ENCODE measurements at regions not wholly inside any gene's neighbourhood (a gene's known extent, or its start where the extent isn't known, plus 50 kb on each side); places are given as distances from the start of the nearest gene placed in this dataset.

GRCh38 chr12:46998811-46999368 lies 80.5 kb upstream of the PCED1B start:
- H3K4me2 ChIP-seq (ENCODE audit: low read length), result no peak overlapping the region
- no peak overlapping the region for H3K23ac ChIP-seq (ENCODE audit: low read length)
- no peak overlapping the region for H3K4ac ChIP-seq (ENCODE audit: low read depth, low read length)
- no peak for DNase-seq
- no peak overlapping the region for H2BK120ac ChIP-seq (ENCODE audit: low read depth, low read length)
- no peak overlapping the region for H2AK5ac ChIP-seq (ENCODE audit: low read length)
- no peak overlapping the region for H4K8ac ChIP-seq (ENCODE audit: low read depth, low read length)
- no peaks in the 10 kb centered on the region for H3K27me3 ChIP-seq (ENCODE audit: insufficient read depth, low read length, poor library complexity)
- no peak overlapping the region for H3K18ac ChIP-seq (ENCODE audit: low read length)
- H3K9ac ChIP-seq (ENCODE audit: low read length), result no peak overlapping the region
- H2BK15ac ChIP-seq (replicated peaks; ENCODE audit: low read depth), result no peak overlapping the region
- H3K36me3 ChIP-seq (ENCODE audit: control insufficient read depth, insufficient read depth, low read length), result no peaks in the 10 kb centered on the region
- H3K27ac ChIP-seq (ENCODE audit: low read depth, low read length), result no peak overlapping the region
- H4K5ac ChIP-seq (ENCODE audit: low read length), result no peak overlapping the region
- no CpG with 5 or more reads among the region's 5 CpGs for WGBS (ENCODE audit: extremely low coverage, insufficient coverage, low lambda C conversion rate)
- no peak overlapping the region for H3K4me3 ChIP-seq (ENCODE audit: low read length)
- H2BK5ac ChIP-seq (ENCODE audit: low read length), result no peak overlapping the region
- H3K79me1 ChIP-seq (ENCODE audit: low read length), result no peaks in the 10 kb centered on the region
- H3K4me1 ChIP-seq (ENCODE audit: control insufficient read depth, low read depth, low read length), result no peaks in the 10 kb centered on the region
- H3K56ac ChIP-seq (ENCODE audit: low read length), result no peak overlapping the region
- no peaks in the 10 kb centered on the region for H3K79me2 ChIP-seq (ENCODE audit: control insufficient read depth, insufficient read depth, low read length)

GRCh38 chr12:47004634-47005033 lies 74.8 kb upstream of the PCED1B start:
- no peak overlapping the region for H3K4me3 ChIP-seq (ENCODE audit: low read length)
- no peak overlapping the region for H2BK5ac ChIP-seq (ENCODE audit: low read length)
- no peak overlapping the region for H2BK120ac ChIP-seq (ENCODE audit: low read depth, low read length)
- H4K8ac ChIP-seq (ENCODE audit: low read depth, low read length), result no peak overlapping the region
- no peak overlapping the region for H3K18ac ChIP-seq (ENCODE audit: low read length)
- H3K79me2 ChIP-seq (ENCODE audit: control insufficient read depth, insufficient read depth, low read length), result no peaks in the 10 kb centered on the region
- H2AK5ac ChIP-seq (ENCODE audit: low read length), result no peak overlapping the region
- H4K5ac ChIP-seq (ENCODE audit: low read length), result no peak overlapping the region
- no peak overlapping the region for H3K27ac ChIP-seq (ENCODE audit: low read depth, low read length)
- H3K79me1 ChIP-seq (ENCODE audit: low read length), result no peaks in the 10 kb centered on the region
- H3K36me3 ChIP-seq (ENCODE audit: control insufficient read depth, insufficient read depth, low read length), result no peaks in the 10 kb centered on the region
- no peaks in the 10 kb centered on the region for H3K4me1 ChIP-seq (ENCODE audit: control insufficient read depth, low read depth, low read length)
- no peaks in the 10 kb centered on the region for H3K27me3 ChIP-seq (ENCODE audit: insufficient read depth, low read length, poor library complexity)
- H3K4me2 ChIP-seq (ENCODE audit: low read length), result no peak overlapping the region
- H3K56ac ChIP-seq (ENCODE audit: low read length), result no peak overlapping the region
- no peak overlapping the region for H3K23ac ChIP-seq (ENCODE audit: low read length)
- H3K9ac ChIP-seq (ENCODE audit: low read length), result no peak overlapping the region
- DNase-seq, result no peak
- H3K4ac ChIP-seq (ENCODE audit: low read depth, low read length), result no peak overlapping the region
- WGBS (ENCODE audit: extremely low coverage, insufficient coverage, low lambda C conversion rate), result no CpG with 5 or more reads among the region's 2 CpGs
- no peak overlapping the region for H2BK15ac ChIP-seq (replicated peaks; ENCODE audit: low read depth)

GRCh38 chr12:47007048-47007447 lies 72.4 kb upstream of the PCED1B start:
- H3K79me1 ChIP-seq (ENCODE audit: low read length), result no peaks in the 10 kb centered on the region
- no peaks in the 10 kb centered on the region for H3K27me3 ChIP-seq (ENCODE audit: insufficient read depth, low read length, poor library complexity)
- no peaks in the 10 kb centered on the region for H3K36me3 ChIP-seq (ENCODE audit: control insufficient read depth, insufficient read depth, low read length)
- H3K79me2 ChIP-seq (ENCODE audit: control insufficient read depth, insufficient read depth, low read length), result no peaks in the 10 kb centered on the region
- H3K18ac ChIP-seq (ENCODE audit: low read length), result no peak overlapping the region
- WGBS (ENCODE audit: extremely low coverage, insufficient coverage, low lambda C conversion rate), result no CpG with 5 or more reads among the region's 3 CpGs
- H3K56ac ChIP-seq (ENCODE audit: low read length), result no peak overlapping the region
- no peak overlapping the region for H3K23ac ChIP-seq (ENCODE audit: low read length)
- no peak for DNase-seq
- H3K4me1 ChIP-seq (ENCODE audit: control insufficient read depth, low read depth, low read length), result no peaks in the 10 kb centered on the region
- no peak overlapping the region for H2BK15ac ChIP-seq (replicated peaks; ENCODE audit: low read depth)
- no peak overlapping the region for H3K4me3 ChIP-seq (ENCODE audit: low read length)
- H4K8ac ChIP-seq (ENCODE audit: low read depth, low read length), result no peak overlapping the region
- H2AK5ac ChIP-seq (ENCODE audit: low read length), result no peak overlapping the region
- H2BK5ac ChIP-seq (ENCODE audit: low read length), result no peak overlapping the region
- no peak overlapping the region for H3K27ac ChIP-seq (ENCODE audit: low read depth, low read length)
- H3K9ac ChIP-seq (ENCODE audit: low read length), result no peak overlapping the region
- H3K4ac ChIP-seq (ENCODE audit: low read depth, low read length), result no peak overlapping the region
- H4K5ac ChIP-seq (ENCODE audit: low read length), result no peak overlapping the region
- no peak overlapping the region for H3K4me2 ChIP-seq (ENCODE audit: low read length)
- no peak overlapping the region for H2BK120ac ChIP-seq (ENCODE audit: low read depth, low read length)

- H3K36me3 ChIP-seq (ENCODE audit: control insufficient read depth, insufficient read depth, low read length), result no peaks in the 10 kb centered on the region
- H2BK5ac ChIP-seq (ENCODE audit: low read length), result no peak overlapping the region
- H2AK5ac ChIP-seq (ENCODE audit: low read length), result no peak overlapping the region
- no peak overlapping the region for H3K4ac ChIP-seq (ENCODE audit: low read depth, low read length)
- H3K27me3 ChIP-seq (ENCODE audit: insufficient read depth, low read length, poor library complexity), result no peaks in the 10 kb centered on the region
- no peaks in the 10 kb centered on the region for H3K79me1 ChIP-seq (ENCODE audit: low read length)
- H3K4me1 ChIP-seq (ENCODE audit: control insufficient read depth, low read depth, low read length), result no peaks in the 10 kb centered on the region
- no peak overlapping the region for H3K27ac ChIP-seq (ENCODE audit: low read depth, low read length)
- H3K79me2 ChIP-seq (ENCODE audit: control insufficient read depth, insufficient read depth, low read length), result no peaks in the 10 kb centered on the region
- no peak overlapping the region for H3K9ac ChIP-seq (ENCODE audit: low read length)
- H3K23ac ChIP-seq (ENCODE audit: low read length), result no peak overlapping the region
- DNase-seq, result no peak
- no peak overlapping the region for H2BK120ac ChIP-seq (ENCODE audit: low read depth, low read length)
- no peak overlapping the region for H4K8ac ChIP-seq (ENCODE audit: low read depth, low read length)
- no peak overlapping the region for H3K4me3 ChIP-seq (ENCODE audit: low read length)
- no peak overlapping the region for H3K56ac ChIP-seq (ENCODE audit: low read length)
- H3K18ac ChIP-seq (ENCODE audit: low read length), result no peak overlapping the region
- WGBS (ENCODE audit: extremely low coverage, insufficient coverage, low lambda C conversion rate), result no CpG with 5 or more reads among the region's 1 CpG
- H2BK15ac ChIP-seq (replicated peaks; ENCODE audit: low read depth), result no peak overlapping the region
- no peak overlapping the region for H4K5ac ChIP-seq (ENCODE audit: low read length)
- H3K4me2 ChIP-seq (ENCODE audit: low read length), result no peak overlapping the region
These were observed 66.9 kb upstream of the PCED1B start for GRCh38 chr12:47012552-47012951.

- Histone ChIP-seq H4K8ac (ENCODE audit: low read depth, low read length) (no peak overlapping the region), H2BK5ac (ENCODE audit: low read length) (no peak overlapping the region), H3K79me2 (ENCODE audit: control insufficient read depth, insufficient read depth, low read length) (no peaks in the 10 kb centered on the region), H3K4me1 (ENCODE audit: control insufficient read depth, low read depth, low read length) (no peaks in the 10 kb centered on the region), H3K18ac (ENCODE audit: low read length) (no peak overlapping the region), H3K4me2 (ENCODE audit: low read length) (no peak overlapping the region), H3K4ac (ENCODE audit: low read depth, low read length) (no peak overlapping the region), H3K36me3 (ENCODE audit: control insufficient read depth, insufficient read depth, low read length) (no peaks in the 10 kb centered on the region), H2AK5ac (ENCODE audit: low read length) (no peak overlapping the region), H3K79me1 (ENCODE audit: low read length) (no peaks in the 10 kb centered on the region), H3K27ac (ENCODE audit: low read depth, low read length) (no peak overlapping the region), H4K5ac (ENCODE audit: low read length) (no peak overlapping the region), H3K23ac (ENCODE audit: low read length) (no peak overlapping the region), H3K4me3 (ENCODE audit: low read length) (no peak overlapping the region), H2BK15ac (replicated peaks; ENCODE audit: low read depth) (no peak overlapping the region), H3K56ac (ENCODE audit: low read length) (no peak overlapping the region), H3K27me3 (ENCODE audit: insufficient read depth, low read length, poor library complexity) (no peaks in the 10 kb centered on the region), H2BK120ac (ENCODE audit: low read depth, low read length) (no peak overlapping the region), H3K9ac (ENCODE audit: low read length) (no peak overlapping the region)
- no peak for DNase-seq
- WGBS (ENCODE audit: extremely low coverage, insufficient coverage, low lambda C conversion rate), result no CpG with 5 or more reads among the region's 2 CpGs
These were observed 64.9 kb upstream of the PCED1B start for GRCh38 chr12:47014474-47014873.

- Histone ChIP-seq H4K5ac (ENCODE audit: low read length) (no peak overlapping the region), H3K4ac (ENCODE audit: low read depth, low read length) (no peak overlapping the region), H2BK5ac (ENCODE audit: low read length) (no peak overlapping the region), H3K79me1 (ENCODE audit: low read length) (no peaks in the 10 kb centered on the region), H2BK120ac (ENCODE audit: low read depth, low read length) (no peak overlapping the region), H3K4me3 (ENCODE audit: low read length) (no peak overlapping the region), H3K23ac (ENCODE audit: low read length) (no peak overlapping the region), H4K8ac (ENCODE audit: low read depth, low read length) (no peak overlapping the region), H2BK15ac (replicated peaks; ENCODE audit: low read depth) (no peak overlapping the region), H3K9ac (ENCODE audit: low read length) (no peak overlapping the region), H2AK5ac (ENCODE audit: low read length) (no peak overlapping the region), H3K36me3 (ENCODE audit: control insufficient read depth, insufficient read depth, low read length) (no peaks in the 10 kb centered on the region), H3K27ac (ENCODE audit: low read depth, low read length) (no peak overlapping the region), H3K4me2 (ENCODE audit: low read length) (no peak overlapping the region), H3K4me1 (ENCODE audit: control insufficient read depth, low read depth, low read length) (no peaks in the 10 kb centered on the region), H3K56ac (ENCODE audit: low read length) (no peak overlapping the region), H3K18ac (ENCODE audit: low read length) (no peak overlapping the region), H3K79me2 (ENCODE audit: control insufficient read depth, insufficient read depth, low read length) (no peaks in the 10 kb centered on the region), H3K27me3 (ENCODE audit: insufficient read depth, low read length, poor library complexity) (no peaks in the 10 kb centered on the region)
- no peak for DNase-seq
- no CpG with 5 or more reads among the region's 1 CpG for WGBS (ENCODE audit: extremely low coverage, insufficient coverage, low lambda C conversion rate)
These were observed 64.0 kb upstream of the PCED1B start for GRCh38 chr12:47015381-47015780.

Data from mesendoderm (in vitro differentiated cells).